H7 (cell line): ENCODE measurements at regions not wholly inside any gene's neighbourhood (a gene's known extent, or its start where the extent isn't known, plus 50 kb on each side); places are given as distances from the start of the nearest gene placed in this dataset.

Experiments used
- DNase-seq: peaks from one replicate; pipeline ENCODE4 v3.0.0; 2012
- H3K27me3 ChIP-seq: 2 replicates; pipeline ENCODE4 v1.6.0; 2011; ENCODE audit warnings: mild to moderate bottlenecking, low read length; ENCODE audit not compliant: control insufficient read depth, insufficient read depth
- H3K36me3 ChIP-seq: replicated peaks from 2 replicates; pipeline ENCODE4 v1.5.1; 2011; ENCODE audit warnings: low read length; ENCODE audit not compliant: control insufficient read depth, insufficient read depth
- H3K4me3 ChIP-seq: 2 replicates; pipeline ENCODE4 v1.5.1; 2011; ENCODE audit warnings: low read depth, mild to moderate bottlenecking, control low read depth, low read length, moderate library complexity; ENCODE audit not compliant: insufficient read depth

GRCh38 chr2:118791483-118791882 is 56.0 kb downstream of the EN1 start:
- Histone ChIP-seq H3K36me3 (no peaks in the 10 kb centered on the region), H3K27me3 (no peaks in the 10 kb centered on the region; the same call in 1 of the 2 replicates), H3K4me3 (no peak overlapping the region)
- DNase-seq = no peak

- Histone ChIP-seq H3K4me3 (no peak overlapping the region), H3K36me3 (no peaks in the 10 kb centered on the region), H3K27me3 (no peaks in the 10 kb centered on the region; the same call in 1 of the 2 replicates)
- DNase-seq = no peak
Measured at GRCh38 chr2:118786746-118787145, 60.7 kb downstream of the EN1 start.

- no peak overlapping the region for H3K4me3 ChIP-seq
Measured at GRCh38 chr2:118784860-118785259, 62.6 kb downstream of the EN1 start.

GRCh38 chr2:118779362-118779761 is 68.1 kb downstream of the EN1 start:
- Histone ChIP-seq H3K36me3 (no peaks in the 10 kb centered on the region), H3K4me3 (no peak overlapping the region), H3K27me3 (peaks cover 10% of the 10 kb centered on the region)
- DNase-seq = no peak

More at GRCh38 chr2:118784860-118785259, 62.6 kb downstream of the EN1 start:
- H3K36me3 ChIP-seq = no peaks in the 10 kb centered on the region
- no peak for DNase-seq
- no peaks in the 10 kb centered on the region; the same call in 1 of the 2 replicates for H3K27me3 ChIP-seq

GRCh38 chr2:118774458-118775133 is 72.9 kb downstream of the EN1 start:
- Histone ChIP-seq H3K4me3 (peak overlapping the region; percentile 25), H3K27me3 (peaks cover 24% of the 10 kb centered on the region), H3K36me3 (no peaks in the 10 kb centered on the region)
- DNase-seq = peak; percentile 95

GRCh38 chr2:118773826-118774225 is 73.6 kb downstream of the EN1 start:
- DNase-seq = no peak
- Histone ChIP-seq H3K4me3 (no peak overlapping the region), H3K27me3 (peaks cover 24% of the 10 kb centered on the region), H3K36me3 (no peaks in the 10 kb centered on the region)

- peaks cover 24% of the 10 kb centered on the region for H3K27me3 ChIP-seq
Measured at GRCh38 chr2:118772487-118773200, 74.8 kb downstream of the EN1 start.

GRCh38 chr2:118769707-118770400 is 77.6 kb downstream of the EN1 start:
- Histone ChIP-seq H3K4me3 (no peak overlapping the region), H3K27me3 (peaks cover 22% of the 10 kb centered on the region), H3K36me3 (no peaks in the 10 kb centered on the region)
- no peak for DNase-seq

More at GRCh38 chr2:118772487-118773200, 74.8 kb downstream of the EN1 start:
- DNase-seq = no peak
- H3K4me3 ChIP-seq = no peak overlapping the region
- no peaks in the 10 kb centered on the region for H3K36me3 ChIP-seq

- no peak overlapping the region for H3K4me3 ChIP-seq
- H3K27me3 ChIP-seq = peaks cover 10% of the 10 kb centered on the region
- no peaks in the 10 kb centered on the region for H3K36me3 ChIP-seq
- no peak for DNase-seq
Measured at GRCh38 chr2:118766871-118767270, 80.6 kb downstream of the EN1 start.

GRCh38 chr2:118764855-118765254 is 82.6 kb downstream of the EN1 start:
- Histone ChIP-seq H3K4me3 (no peak overlapping the region), H3K27me3 (peaks cover 7% of the 10 kb centered on the region)
- no peak for DNase-seq

GRCh38 chr2:118763797-118764196 is 83.7 kb downstream of the EN1 start:
- peak; percentile 80 for DNase-seq
- H3K27me3 ChIP-seq = peaks cover 7% of the 10 kb centered on the region
- no peak overlapping the region for H3K4me3 ChIP-seq
- H3K36me3 ChIP-seq = no peaks in the 10 kb centered on the region

More at GRCh38 chr2:118764855-118765254, 82.6 kb downstream of the EN1 start:
- H3K36me3 ChIP-seq = no peaks in the 10 kb centered on the region

- no peak for DNase-seq
- Histone ChIP-seq H3K36me3 (no peaks in the 10 kb centered on the region), H3K4me3 (no peak overlapping the region), H3K27me3 (peaks cover 7% of the 10 kb centered on the region)
Measured at GRCh38 chr2:118762290-118762689, 85.2 kb downstream of the EN1 start.

- Histone ChIP-seq H3K27me3 (peaks cover 7% of the 10 kb centered on the region), H3K4me3 (no peak overlapping the region), H3K36me3 (no peaks in the 10 kb centered on the region)
- no peak for DNase-seq
Measured at GRCh38 chr2:118761771-118762170, 85.7 kb downstream of the EN1 start.

- H3K27me3 ChIP-seq = no peaks in the 10 kb centered on the region
- H3K36me3 ChIP-seq = no peaks in the 10 kb centered on the region
- no peak overlapping the region for H3K4me3 ChIP-seq
- no peak for DNase-seq
Measured at GRCh38 chr2:118755901-118756300, 91.5 kb downstream of the EN1 start.

GRCh38 chr2:118755384-118755783 is 92.1 kb downstream of the EN1 start:
- Histone ChIP-seq H3K4me3 (no peak overlapping the region), H3K36me3 (no peaks in the 10 kb centered on the region), H3K27me3 (no peaks in the 10 kb centered on the region)
- DNase-seq = no peak
